ENCODE measurements at regions not wholly inside any gene's neighbourhood (a gene's known extent, or its start where the extent isn't known, plus 50 kb on each side); places are given as distances from the start of the nearest gene placed in this dataset.

GRCh38 chr20:24138196-24138857, 149.7 kb upstream of the GGTLC1 start:
- H3K4me1 ChIP-seq, result no peaks in the 10 kb centered on the region
- no peaks in the 10 kb centered on the region for H3K36me3 ChIP-seq
- no peaks in the 10 kb centered on the region for H3K9me3 ChIP-seq
- H3K27ac ChIP-seq, result no peak overlapping the region
- 76 to 80% methylated on average over 5 of the region's 5 CpGs for WGBS, 2 donors
- no peak overlapping the region for H3K4me3 ChIP-seq (replicated peaks in 1 of 3)
- no peak for TF ChIP-seq POLR2A (IDR thresholded peaks at IDR 0.05)
- TF ChIP-seq CTCF (IDR thresholded peaks at IDR 0.05), result no peak
- DNase-seq, result no peak
- H3K27me3 ChIP-seq, result no peaks in the 10 kb centered on the region
- intact Hi-C loops (cut with DNase I), result no loop called here

GRCh38 chr20:24136659-24137246, 148.2 kb upstream of the GGTLC1 start:
- Histone ChIP-seq H3K9me3 (no peaks in the 10 kb centered on the region), H3K4me3 (replicated peaks in 1 of 3) (no peak overlapping the region), H3K4me1 (no peaks in the 10 kb centered on the region), H3K27ac (no peak overlapping the region), H3K36me3 (no peaks in the 10 kb centered on the region), H3K27me3 (no peaks in the 10 kb centered on the region)
- no peak for DNase-seq
- WGBS, 2 donors, result 86 to 89% methylated on average over 2 of the region's 2 CpGs
- intact Hi-C loops (cut with DNase I), result no loop called here
- TF ChIP-seq POLR2A (IDR thresholded peaks at IDR 0.05) (no peak), CTCF (IDR thresholded peaks at IDR 0.05) (no peak)

GRCh38 chr20:24135781-24136180, 147.2 kb upstream of the GGTLC1 start:
- no peak for TF ChIP-seq POLR2A (IDR thresholded peaks at IDR 0.05)
- no peak for TF ChIP-seq CTCF (IDR thresholded peaks at IDR 0.05)
- intact Hi-C loops (cut with DNase I), result no loop called here
- DNase-seq, result no peak
- H3K27ac ChIP-seq, result no peak overlapping the region
- H3K9me3 ChIP-seq, result no peaks in the 10 kb centered on the region
- no peak overlapping the region for H3K4me3 ChIP-seq (replicated peaks in 1 of 3)
- no peaks in the 10 kb centered on the region for H3K36me3 ChIP-seq
- no peaks in the 10 kb centered on the region for H3K27me3 ChIP-seq
- WGBS, 2 donors, result 71 to 81% methylated on average over 12 of the region's 12 CpGs
- no peaks in the 10 kb centered on the region for H3K4me1 ChIP-seq

GRCh38 chr20:24134930-24135329, 146.4 kb upstream of the GGTLC1 start:
- no peaks in the 10 kb centered on the region for H3K36me3 ChIP-seq
- no peak overlapping the region for H3K4me3 ChIP-seq (replicated peaks in 1 of 3)
- no peaks in the 10 kb centered on the region for H3K4me1 ChIP-seq
- H3K27ac ChIP-seq, result no peak overlapping the region
- DNase-seq, result no peak
- TF ChIP-seq CTCF (IDR thresholded peaks at IDR 0.05) (no peak), POLR2A (IDR thresholded peaks at IDR 0.05) (no peak)
- no peaks in the 10 kb centered on the region for H3K27me3 ChIP-seq
- no peaks in the 10 kb centered on the region for H3K9me3 ChIP-seq
- intact Hi-C loops (cut with DNase I), result no loop called here
- 97 to 98% methylated on average over 22 of the region's 22 CpGs for WGBS, 2 donors

GRCh38 chr20:24134284-24134683, 145.7 kb upstream of the GGTLC1 start:
- Histone ChIP-seq H3K4me1 (no peaks in the 10 kb centered on the region), H3K36me3 (no peaks in the 10 kb centered on the region), H3K27ac (no peak overlapping the region), H3K27me3 (no peaks in the 10 kb centered on the region), H3K4me3 (replicated peaks in 1 of 3) (no peak overlapping the region), H3K9me3 (no peaks in the 10 kb centered on the region)
- intact Hi-C loops (cut with DNase I), result no loop called here
- DNase-seq, result peak; percentile 41 to 51
- TF ChIP-seq POLR2A (IDR thresholded peaks at IDR 0.05) (no peak), CTCF (IDR thresholded peaks at IDR 0.05) (no peak)
- WGBS, 2 donors, result 25 to 27% methylated on average over 3 of the region's 3 CpGs

All from thyroid gland (tissue), 4 donors.